NCI-H1105 treated with DMSO at 0.1 percent for 48 hours (cell line): ENCODE measurements at regions not wholly inside any gene's neighbourhood (a gene's known extent, or its start where the extent isn't known, plus 50 kb on each side); places are given as distances from the start of the nearest gene placed in this dataset.
"Not testable (repeated sequence)": the region's sequence is repeated elsewhere in the genome, so short reads cannot be mapped to it uniquely, and the experiment has no call there.

ENCODE experiments used
- DNase-seq: peaks from one replicate; lab custom pipeline; 2025; lab: John Stamatoyannopoulos, UW

DNA sequence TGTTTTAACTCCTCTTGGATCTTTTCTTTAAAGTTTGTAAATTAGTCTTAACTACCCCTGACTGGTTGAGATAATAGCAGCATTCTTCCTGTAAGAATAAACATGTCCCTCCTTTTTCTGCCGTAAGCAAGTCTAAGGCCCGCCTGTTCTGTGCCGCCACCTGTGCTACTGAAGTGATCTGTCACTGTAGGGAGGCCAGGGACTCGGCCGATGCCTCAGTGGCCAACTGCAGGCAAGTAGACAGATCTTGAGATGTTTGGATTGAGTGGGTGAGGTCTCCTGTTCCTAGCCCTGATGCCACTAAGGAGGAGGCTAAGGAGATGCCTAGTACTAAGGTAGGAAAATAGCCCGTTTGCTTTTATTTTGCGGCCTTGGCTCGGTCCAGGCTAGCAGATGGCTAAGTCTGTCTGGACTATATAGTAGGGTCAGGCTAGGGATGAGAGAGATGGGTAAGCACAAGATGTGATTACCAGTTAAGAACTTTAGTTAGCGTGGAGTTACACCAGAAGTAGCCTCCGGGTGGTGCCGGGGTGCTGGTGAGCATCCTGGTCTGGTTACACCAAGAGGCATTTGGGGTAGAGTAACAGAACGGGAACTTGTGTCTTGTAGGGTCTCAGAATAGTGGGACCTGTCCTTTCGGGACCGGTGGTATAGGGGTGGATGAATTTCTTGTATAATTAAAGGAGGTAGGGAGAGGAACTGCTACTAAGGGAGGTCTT is 584.2 kb downstream of the SUCLG1 start:
- DNase-seq: no peak

DNA sequence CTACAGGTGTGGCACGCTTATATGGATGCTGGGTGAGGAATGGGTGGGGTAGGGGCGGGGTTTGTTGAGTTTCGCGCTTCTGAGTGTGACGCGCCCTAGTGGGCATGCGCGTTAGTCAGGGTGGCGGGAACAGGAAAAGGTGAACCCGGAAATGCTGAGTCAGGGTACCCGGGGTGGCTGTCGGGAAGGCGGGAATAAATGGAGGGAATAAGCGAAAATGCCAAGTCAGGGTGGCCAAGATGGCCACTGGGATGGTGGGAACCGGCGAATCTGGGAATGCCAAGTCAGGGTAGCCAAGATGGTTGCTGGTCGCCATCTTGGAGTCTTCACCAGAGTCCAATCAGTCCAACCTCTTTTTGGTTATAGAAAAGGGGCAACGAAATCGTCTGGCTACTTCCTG is 585.0 kb downstream of the SUCLG1 start:
- DNase-seq: no peak

GRCh38 chr2:83873110-83873509 is 586.0 kb downstream of the SUCLG1 start:
- no peak for DNase-seq

- DNase-seq: no peak
Measured at GRCh38 chr2:83866211-83866610, 592.9 kb downstream of the SUCLG1 start.

- no peak for DNase-seq
Measured at GRCh38 chr2:83862600-83862999, 596.5 kb downstream of the SUCLG1 start.

DNA sequence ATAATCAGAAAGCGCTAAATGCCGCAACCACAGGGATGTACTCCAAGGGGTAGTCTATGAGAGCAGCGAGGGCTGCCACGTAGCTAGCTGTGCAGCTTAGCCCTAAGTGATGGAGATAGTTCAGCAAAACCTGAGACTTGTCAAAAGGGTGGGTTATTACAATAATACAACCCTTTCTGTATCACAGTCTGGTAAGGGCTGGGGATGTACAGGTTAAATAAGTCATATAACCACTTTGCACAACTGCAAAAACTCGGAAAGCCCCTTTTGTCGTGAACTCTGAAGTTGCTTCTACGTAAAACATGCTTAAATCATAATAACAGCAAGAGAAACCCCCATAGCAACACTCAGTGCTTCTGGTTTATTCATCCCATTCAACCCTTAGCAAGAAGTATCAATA is 598.8 kb downstream of the SUCLG1 start:
- DNase-seq: no peak

- no peak for DNase-seq
Measured at GRCh38 chr2:83859553-83859952, 599.5 kb downstream of the SUCLG1 start.

DNA sequence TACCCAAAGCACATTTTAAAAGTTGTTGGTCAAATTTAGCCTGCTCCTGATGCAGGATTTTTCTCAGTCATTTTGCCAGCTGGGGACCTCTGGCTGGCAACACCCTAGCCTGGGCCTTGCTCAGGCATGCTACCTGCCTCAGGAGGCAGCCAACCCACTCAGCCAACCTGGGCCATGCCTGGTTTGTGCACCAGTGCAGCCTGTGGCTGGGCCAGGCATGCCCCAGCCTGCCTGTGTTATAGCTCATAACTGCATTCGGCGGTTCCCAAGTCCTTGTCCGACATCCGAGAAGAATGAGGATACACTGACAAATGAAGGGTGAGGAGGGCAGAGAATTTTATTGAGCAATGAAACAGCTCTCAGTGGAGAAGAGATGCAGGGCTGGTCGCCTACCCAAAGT is 608.0 kb downstream of the SUCLG1 start:
- no peak for DNase-seq

DNA sequence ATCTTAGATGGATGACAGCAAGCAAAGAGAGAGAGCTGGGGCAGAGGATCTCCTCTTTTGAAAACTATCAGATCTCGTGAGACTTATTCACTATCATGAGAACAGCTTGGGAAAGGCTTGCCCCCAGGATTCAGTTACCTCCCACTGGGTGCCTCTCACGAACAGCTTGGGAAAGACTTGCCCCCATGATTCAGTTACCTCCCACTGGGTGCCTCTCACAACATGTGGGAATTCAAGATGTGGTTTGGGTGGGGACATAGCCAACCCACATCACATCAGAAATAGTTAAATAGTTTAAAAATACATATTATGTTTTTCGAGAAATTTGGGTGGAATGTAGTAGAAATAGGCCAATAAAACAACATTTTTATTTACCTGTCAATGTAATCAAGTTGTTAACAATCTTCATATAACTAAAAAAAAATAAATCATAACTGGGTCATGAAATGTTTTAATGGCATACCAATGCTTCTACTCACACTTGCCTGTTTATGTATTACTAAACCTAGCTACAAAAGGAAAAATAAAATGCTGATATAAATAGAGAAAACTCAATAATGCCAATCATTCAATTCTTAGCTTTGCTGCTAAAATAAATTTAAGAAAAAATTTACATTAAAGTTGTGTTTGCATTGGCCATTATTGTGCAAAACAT is 608.9 kb downstream of the SUCLG1 start:
- no peak for DNase-seq

- DNase-seq: no peak
Measured at GRCh38 chr2:83844490-83844889, 614.6 kb downstream of the SUCLG1 start.

- DNase-seq: no peak
Measured at GRCh38 chr2:83842421-83842820, 616.7 kb downstream of the SUCLG1 start.

GRCh38 chr2:83837823-83838222 is 621.3 kb downstream of the SUCLG1 start:
- no peak for DNase-seq

DNA sequence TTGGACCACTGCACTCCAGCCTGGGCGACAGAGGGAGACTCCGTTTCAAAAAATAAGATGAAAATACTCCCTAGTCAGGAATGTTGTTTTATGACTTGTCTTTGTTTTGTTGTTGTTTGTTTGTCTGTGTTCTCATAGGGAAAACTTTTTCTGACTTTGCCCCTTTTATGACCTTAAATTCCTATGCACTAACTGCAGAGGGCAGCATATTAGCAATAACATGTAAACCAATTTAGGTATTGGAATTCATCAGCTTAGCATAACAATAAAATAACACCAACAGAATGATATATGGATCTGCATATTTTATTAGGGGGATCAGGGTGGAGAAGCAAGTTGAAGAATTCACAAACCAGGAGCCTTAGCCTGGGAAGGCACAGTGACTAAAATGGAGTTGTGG is 631.5 kb downstream of the SUCLG1 start:
- no peak for DNase-seq

GRCh38 chr2:83826577-83826976 is 632.5 kb downstream of the SUCLG1 start:
- no peak for DNase-seq

DNA sequence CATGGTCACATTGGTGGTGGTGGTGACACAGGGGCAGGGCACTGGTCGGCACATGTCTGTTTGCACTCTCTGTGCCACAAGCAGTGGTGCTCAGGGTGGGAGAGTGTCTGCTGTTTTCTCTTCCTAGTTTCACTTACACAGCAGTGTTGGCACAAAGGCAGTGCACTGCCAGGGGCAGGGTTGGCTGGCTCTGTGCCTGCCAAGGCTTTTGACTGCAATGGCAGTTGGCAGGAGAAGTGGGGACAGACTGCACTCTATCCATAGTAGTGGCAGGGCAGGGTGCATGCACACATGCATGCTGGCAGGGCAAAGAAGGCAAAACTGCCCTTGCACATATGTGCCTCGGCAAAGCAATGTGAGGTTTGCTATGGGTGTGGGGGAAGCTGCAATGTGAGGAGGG is 635.9 kb downstream of the SUCLG1 start:
- DNase-seq: no peak

DNA sequence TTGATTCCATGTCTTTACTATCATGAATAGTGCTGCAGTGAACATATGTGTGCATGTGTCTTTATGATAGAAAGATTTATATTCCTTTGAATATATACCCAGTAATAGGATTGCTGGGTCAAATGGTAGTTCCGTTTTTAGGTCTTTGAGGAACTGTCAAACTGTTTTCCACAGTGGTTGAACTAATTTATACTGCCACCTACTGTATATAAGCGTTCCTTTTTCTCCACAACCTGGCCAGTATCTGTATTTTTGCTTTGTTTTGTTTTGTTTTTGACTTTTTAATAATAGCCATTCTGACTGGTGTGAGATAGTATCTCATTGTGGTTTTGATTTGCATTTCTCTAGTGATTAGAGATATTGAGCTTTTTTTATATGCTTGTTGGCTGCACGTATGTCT is 641.6 kb downstream of the SUCLG1 start:
- DNase-seq: no peak

- DNase-seq: no peak
Measured at GRCh38 chr2:83808878-83809277, 650.2 kb downstream of the SUCLG1 start.

GRCh38 chr2:83802604-83803003 is 656.5 kb downstream of the SUCLG1 start:
- no peak for DNase-seq

DNA sequence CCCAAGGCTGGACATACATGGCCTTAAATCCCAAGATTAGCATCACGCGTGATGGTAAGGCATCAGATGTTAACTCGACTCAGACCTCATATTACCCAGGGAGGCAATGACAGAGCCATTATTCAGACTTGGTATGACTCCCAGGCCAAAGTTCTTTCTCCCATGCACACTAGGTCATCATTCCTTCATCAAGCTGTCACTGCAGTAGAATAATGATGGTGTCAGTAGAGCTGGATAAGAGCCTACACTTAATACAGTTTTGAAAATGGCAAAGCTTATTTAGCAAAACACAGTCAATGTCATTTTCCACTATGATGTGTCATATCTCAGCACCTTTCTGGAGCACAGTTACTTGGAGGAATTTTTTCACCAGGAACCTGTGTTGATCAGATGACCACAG is 663.3 kb downstream of the SUCLG1 start:
- DNase-seq: no peak

DNA sequence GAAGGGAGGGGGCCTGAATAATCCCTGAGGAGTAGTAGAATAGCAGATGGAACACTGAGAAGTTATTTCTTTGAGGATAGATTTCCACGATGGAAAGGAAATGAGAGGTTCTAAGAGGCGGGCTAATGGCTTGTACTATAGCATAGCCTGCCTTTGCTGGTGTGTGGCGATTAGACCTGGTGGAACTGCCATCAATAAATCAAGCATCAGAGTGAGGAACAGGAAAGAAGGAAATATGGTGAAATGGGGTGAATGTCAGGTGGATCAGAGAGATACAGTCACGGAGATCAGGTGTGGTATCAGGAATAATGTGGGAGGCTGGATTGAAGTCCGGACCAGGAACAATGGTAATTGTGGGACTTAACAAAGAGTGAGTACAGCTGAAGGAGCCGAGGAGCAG is 668.6 kb downstream of the SUCLG1 start:
- not testable (repeated sequence) for DNase-seq

- DNase-seq: not testable (repeated sequence)
Measured at GRCh38 chr2:83789674-83790073, 669.4 kb downstream of the SUCLG1 start.

DNA sequence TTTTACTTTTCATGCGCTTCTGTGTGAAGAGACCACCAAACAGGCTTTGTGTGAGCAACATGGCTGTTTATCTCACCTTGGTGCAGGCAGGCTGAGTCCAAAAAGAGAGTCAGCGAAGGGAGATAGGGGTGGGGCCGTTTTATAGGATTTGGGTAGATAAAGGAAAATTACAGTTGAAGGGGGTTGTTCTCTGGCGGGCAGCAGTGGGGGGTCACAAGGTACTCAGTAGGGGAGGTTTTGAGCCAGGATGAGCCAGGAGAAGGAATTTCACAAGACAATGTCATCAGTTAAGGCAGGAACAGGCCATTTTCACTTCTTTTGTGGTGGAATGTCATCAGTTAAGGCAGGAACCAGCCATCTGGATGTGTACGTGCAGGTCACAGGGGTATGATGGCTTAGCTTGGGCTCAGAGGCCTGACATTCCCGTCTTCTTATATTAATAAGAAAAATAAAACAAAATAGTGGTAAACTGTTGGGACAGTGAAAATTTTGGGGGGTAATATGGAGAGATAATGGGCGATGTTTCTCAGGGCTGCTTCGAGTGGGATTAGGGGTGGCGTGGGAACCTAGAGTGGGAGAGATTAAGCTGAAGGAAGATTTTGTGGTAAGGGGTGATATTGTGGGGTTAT is 670.0 kb downstream of the SUCLG1 start:
- DNase-seq: not testable (repeated sequence)

DNA sequence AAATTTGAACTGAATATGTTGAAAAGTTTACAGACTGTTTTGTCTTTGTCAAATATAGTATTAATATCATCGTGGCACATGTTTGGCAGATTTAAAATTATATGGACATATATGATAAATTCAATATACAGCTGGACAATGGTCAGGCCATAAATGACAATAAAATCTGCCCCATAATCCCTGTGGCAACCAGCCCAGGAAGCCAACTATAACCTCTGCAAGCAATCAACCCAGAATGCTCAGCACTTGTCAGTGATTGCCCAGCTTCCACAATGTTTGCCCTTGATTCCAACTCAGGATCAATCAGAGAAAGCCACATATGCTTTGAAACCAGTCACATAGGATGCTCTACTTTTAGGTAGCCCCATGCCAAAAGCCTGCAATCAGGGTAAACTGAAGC is 671.9 kb downstream of the SUCLG1 start:
- no peak for DNase-seq
